ENCODE measurements at regions not wholly inside any gene's neighbourhood (a gene's known extent, or its start where the extent isn't known, plus 50 kb on each side); places are given as distances from the start of the nearest gene placed in this dataset.
A peak's percentile ranks its signal among the peaks of the same experiment; 100 is the strongest.

GRCh38 chr1:169053196-169053595, 53.3 kb upstream of the ATP1B1 start:
- DNase-seq (ENCODE audit: low spot score), result peak; percentile 6
